H1 (cell line): ENCODE measurements at regions not wholly inside any gene's neighbourhood (a gene's known extent, or its start where the extent isn't known, plus 50 kb on each side); places are given as distances from the start of the nearest gene placed in this dataset.

Experiments
- CTCF ChIA-PET: fragments of 300-600 bp; sonication (Branson Sonifier 250); formaldehyde crosslinking; loops from one replicate; lab custom pipeline; 2021; ENCODE audit not compliant: partially characterized antibody; lab: Charles Lee
- POLR2A ChIA-PET: fragments of 300-600 bp; sonication (Branson Sonifier 250); formaldehyde crosslinking; loops from one replicate; lab custom pipeline; 2021; ENCODE audit warnings: inconsistent platforms; ENCODE audit not compliant: partially characterized antibody; lab: Charles Lee
- DNase-seq, 2 experiments: peaks; one replicate each; pipeline versions ENCODE4 v3.0.0 to v3.0.0-alpha.2; 2010 to 2022; ENCODE audit warnings: low spot score in 2 of 2, low read depth in 1 of 2, mixed read lengths in 1 of 2
- FAIRE-seq: peaks from 2 replicates; lab custom pipeline; 2011; peaks lifted over from hg19 to GRCh38; lab: Jason Lieb, UNC
- H2AFZ ChIP-seq: 2 replicates; pipeline ENCODE4 v1.8.1; 2012; ENCODE audit warnings: low read length, inconsistent platforms
- H2AK5ac ChIP-seq: 2 replicates; pipeline ENCODE4 v1.6.1; 2013; ENCODE audit warnings: low read depth, low read length
- H2BK120ac ChIP-seq: replicated peaks from 2 replicates; pipeline ENCODE3; 2013; ENCODE audit warnings: low read depth, low read length, inconsistent platforms
- H2BK12ac ChIP-seq: 2 replicates; pipeline ENCODE4 v1.6.1; 2013; ENCODE audit warnings: low read depth, low read length
- H2BK15ac ChIP-seq: 2 replicates; pipeline ENCODE4 v1.6.1; 2013; ENCODE audit warnings: low read length
- H2BK20ac ChIP-seq: 2 replicates; pipeline ENCODE4 v1.6.1; 2013; ENCODE audit warnings: low read length
- H2BK5ac ChIP-seq: 2 replicates; pipeline ENCODE4 v1.6.1; 2013; ENCODE audit warnings: low read depth, low read length
- H3K14ac ChIP-seq: 2 replicates; pipeline ENCODE4 v1.6.1; 2013; ENCODE audit warnings: inconsistent platforms; ENCODE audit not compliant: insufficient read length
- H3K18ac ChIP-seq: 2 replicates; pipeline ENCODE4 v1.6.1; 2013; ENCODE audit warnings: low read length; ENCODE audit errors: extremely low read depth
- H3K23ac ChIP-seq: 2 replicates; pipeline ENCODE4 v1.6.1; 2013; ENCODE audit warnings: inconsistent platforms; ENCODE audit not compliant: insufficient read length
- H3K23me2 ChIP-seq: 2 replicates; pipeline ENCODE4 v1.6.1; 2013; ENCODE audit warnings: low read depth, low read length
- H3K27ac ChIP-seq: 2 replicates; pipeline ENCODE4 v1.6.1; 2011; ENCODE audit warnings: low read depth, low read length, inconsistent platforms
- H3K27me3 ChIP-seq, 4 experiments: replicated peaks in 1 of 4; 1 replicate in 1 of 4; 2 replicates in 3 of 4; pipeline versions ENCODE4 v1.6.1 to v1.8.1; 2011 to 2013; ENCODE audit warnings: low read length in 3 of 4, mild to moderate bottlenecking in 3 of 4, inconsistent platforms in 2 of 4, mixed read lengths in 2 of 4, moderate library complexity in 1 of 4; ENCODE audit not compliant: control insufficient read depth in 3 of 4, insufficient read depth in 3 of 4; ENCODE audit errors: extremely low read depth in 1 of 4
- H3K36me3 ChIP-seq, 4 experiments: 2 replicates each; pipeline versions ENCODE4 v1.6.1 to v1.8.1; 2011 to 2013; ENCODE audit warnings: mild to moderate bottlenecking in 4 of 4, low read length in 3 of 4, moderate library complexity in 2 of 4, control low read depth in 1 of 4, inconsistent platforms in 1 of 4; ENCODE audit not compliant: insufficient read depth in 4 of 4, control insufficient read depth in 2 of 4
- H3K4ac ChIP-seq: replicated peaks from 2 replicates; pipeline ENCODE3; 2013; ENCODE audit warnings: low read length, low read depth, mixed read lengths, inconsistent platforms; ENCODE audit not compliant: insufficient read length
- H3K4me1 ChIP-seq, 4 experiments: replicated peaks in 1 of 4; 1 replicate in 1 of 4; 2 replicates in 3 of 4; pipeline versions ENCODE4 v1.6.1 to v1.8.1; 2011 to 2013; ENCODE audit warnings: low read length in 3 of 4, inconsistent platforms in 2 of 4, mixed read lengths in 1 of 4; ENCODE audit not compliant: insufficient read depth in 4 of 4, control insufficient read depth in 3 of 4
- H3K4me2 ChIP-seq, 2 experiments: 2 replicates each; pipeline versions ENCODE4 v1.6.1 to v1.8.1; 2011 to 2013; ENCODE audit warnings: low read depth in 2 of 2, low read length in 2 of 2, control low read depth in 1 of 2, inconsistent platforms in 1 of 2, mild to moderate bottlenecking in 1 of 2; ENCODE audit not compliant: insufficient read depth in 1 of 2
- H3K4me3 ChIP-seq, 4 experiments: fragments of 200-600, 300-600 bp in 1 of 4; sonication (generic), shearing (Covaris generic), sonication (Bioruptor Twin) in 1 of 4; 2 replicates each; pipeline versions ENCODE4 v1.5.1 to v1.8.1; 2011 to 2016; ENCODE audit warnings: low read length in 4 of 4, low read depth in 3 of 4, control low read depth in 2 of 4, inconsistent platforms in 2 of 4, mild to moderate bottlenecking in 2 of 4, mixed read lengths in 1 of 4, moderate library complexity in 1 of 4; ENCODE audit not compliant: insufficient read depth in 2 of 4; ENCODE audit errors: extremely low read depth in 1 of 4
- H3K56ac ChIP-seq: replicated peaks from 2 replicates; pipeline ENCODE3; 2013; ENCODE audit warnings: low read depth, mild to moderate bottlenecking, mixed read lengths, low read length, inconsistent platforms; ENCODE audit not compliant: insufficient read length
- H3K79me1 ChIP-seq: 2 replicates; pipeline ENCODE4 v1.6.1; 2013; ENCODE audit warnings: low read depth, low read length, control low read depth
- H3K79me2 ChIP-seq, 2 experiments: 2 replicates each; pipeline versions ENCODE4 v1.6.1 to v1.8.1; 2012 to 2013; ENCODE audit warnings: low read length in 2 of 2, mild to moderate bottlenecking in 2 of 2, inconsistent platforms in 1 of 2; ENCODE audit not compliant: insufficient read depth in 2 of 2, control insufficient read depth in 1 of 2
- H3K9ac ChIP-seq, 4 experiments: replicated peaks in 1 of 4; 1 replicate in 1 of 4; 2 replicates in 3 of 4; pipeline versions ENCODE4 v1.6.1 to v1.8.1; 2011 to 2013; ENCODE audit warnings: low read depth in 3 of 4, low read length in 3 of 4, control low read depth in 2 of 4, mild to moderate bottlenecking in 2 of 4, moderate library complexity in 2 of 4, inconsistent platforms in 1 of 4; ENCODE audit errors: extremely low read depth in 1 of 4
- H3K9me3 ChIP-seq, 2 experiments: 2 replicates each; pipeline versions ENCODE4 v1.6.1 to v1.8.1; 2012 to 2013; ENCODE audit warnings: mild to moderate bottlenecking in 2 of 2, moderate library complexity in 2 of 2, control low read depth in 1 of 2, inconsistent platforms in 1 of 2, low read depth in 1 of 2, low read length in 1 of 2, mixed read lengths in 1 of 2; ENCODE audit not compliant: insufficient read depth in 2 of 2
- H4K20me1 ChIP-seq, 2 experiments: replicated peaks in 1 of 2; 2 replicates each; pipeline versions ENCODE3 to v1.8.1; 2011 to 2013; ENCODE audit warnings: inconsistent platforms in 2 of 2, low read length in 2 of 2, mild to moderate bottlenecking in 1 of 2; ENCODE audit not compliant: insufficient read depth in 2 of 2, control insufficient read depth in 1 of 2
- H4K5ac ChIP-seq: 2 replicates; pipeline ENCODE4 v1.6.1; 2013; ENCODE audit warnings: low read length, low read depth, mixed read lengths, inconsistent platforms; ENCODE audit not compliant: insufficient read length
- H4K8ac ChIP-seq: 2 replicates; pipeline ENCODE4 v1.8.0; 2013; ENCODE audit warnings: mild to moderate bottlenecking, moderate library complexity, low read length, inconsistent platforms; ENCODE audit not compliant: insufficient read depth; ENCODE audit errors: extremely low read depth
- H4K91ac ChIP-seq: replicated peaks from 2 replicates; pipeline ENCODE3; 2013; ENCODE audit warnings: low read length, mixed read lengths, inconsistent platforms; ENCODE audit not compliant: insufficient read length
- CREB1 ChIP-seq: IDR thresholded peaks from 2 replicates; pipeline ENCODE4 v1.6.1; 2012; ENCODE audit warnings: inconsistent platforms
- EP300 ChIP-seq, 2 experiments: IDR thresholded peaks; 1 replicate in 1 of 2; 2 replicates in 1 of 2; pipeline ENCODE4 v1.6.1; 2011 to 2012; ENCODE audit warnings: low read depth in 2 of 2, low read length in 2 of 2, mild to moderate bottlenecking in 2 of 2, borderline replicate concordance in 1 of 2, inconsistent platforms in 1 of 2, moderate library complexity in 1 of 2
- GABPA ChIP-seq: IDR thresholded peaks from 2 replicates; pipeline ENCODE4 v1.6.1; 2011; ENCODE audit warnings: mild to moderate bottlenecking, low read length, moderate library complexity, borderline replicate concordance; ENCODE audit not compliant: insufficient read depth
- NRF1 ChIP-seq: IDR thresholded peaks from 2 replicates; pipeline ENCODE4 v1.6.1; 2011; ENCODE audit warnings: mild to moderate bottlenecking, low read depth, low read length, improper control_type of control experiment
- RFX5 ChIP-seq: IDR thresholded peaks from 2 replicates; pipeline ENCODE4 v1.6.1; 2011; ENCODE audit warnings: low read depth, low read length, improper control_type of control experiment, borderline replicate concordance
- RXRA ChIP-seq: IDR thresholded peaks from 2 replicates; pipeline ENCODE4 v1.6.1; 2011; ENCODE audit warnings: low read depth, mild to moderate bottlenecking, low read length, moderate library complexity; ENCODE audit not compliant: insufficient read depth
- WGBS, 2 experiments: shearing (Covaris generic) in 1 of 2; methylation state at CpG; one replicate each; pipeline versions ENCODE4 v1.1.6 to v1.1.7; 2013 to 2015; ENCODE audit warnings: low lambda C conversion rate in 2 of 2, mixed read lengths in 2 of 2, inconsistent platforms in 1 of 2, low coverage in 1 of 2, missing lambda C conversion rate in 1 of 2; ENCODE audit not compliant: insufficient replicate concordance in 2 of 2, insufficient coverage in 1 of 2, insufficient read length in 1 of 2; ENCODE audit errors: extremely low coverage in 1 of 2, missing lambda C conversion rate in 1 of 2; 5-methylcytosine and 5-hydroxymethylcytosine counted together
- TF ChIP-seq, protein P1 (sequence below): IDR thresholded peaks from 2 replicates; pipeline ENCODE4 v1.6.1; 2012; ENCODE audit warnings: low read length, inconsistent platforms

- Histone ChIP-seq H3K79me1 (no peaks in the 10 kb centered on the region), H3K27me3 (no peaks in the 10 kb centered on the region), H2BK5ac (no peak overlapping the region), H2AK5ac (no peak overlapping the region), H3K4me2 (no peak overlapping the region), H4K5ac (no peak overlapping the region), H3K56ac (no peak overlapping the region), H3K23ac (no peak overlapping the region), H4K8ac (no peak overlapping the region), H3K14ac (no peak overlapping the region), H3K79me2 (no peaks in the 10 kb centered on the region), H3K4ac (no peak overlapping the region), H2AFZ (no peak overlapping the region), H4K20me1 (no peaks in the 10 kb centered on the region), H3K4me3 (no peak overlapping the region), H3K36me3 (no peaks in the 10 kb centered on the region), H3K9me3 (no peaks in the 10 kb centered on the region), H3K9ac (no peak overlapping the region), H2BK120ac (no peak overlapping the region), H3K18ac (no peak overlapping the region), H3K27ac (no peak overlapping the region), H4K91ac (no peak overlapping the region), H2BK20ac (peak overlapping the region; percentile 15; the same call in 1 of the 2 replicates), H2BK15ac (no peak overlapping the region), H2BK12ac (no peak overlapping the region), H3K4me1 (peaks cover 0 to 5% (median 4%) of the 10 kb centered on the region in 4 experiments; a peak in 3 of 7 replicates), H3K23me2 (peaks cover 4% of the 10 kb centered on the region; the same call in 1 of the 2 replicates)
- TF ChIP-seq NRF1, result no peak
- no peak for TF ChIP-seq RXRA
- no peak for TF ChIP-seq RFX5
- TF ChIP-seq, protein P1, sequence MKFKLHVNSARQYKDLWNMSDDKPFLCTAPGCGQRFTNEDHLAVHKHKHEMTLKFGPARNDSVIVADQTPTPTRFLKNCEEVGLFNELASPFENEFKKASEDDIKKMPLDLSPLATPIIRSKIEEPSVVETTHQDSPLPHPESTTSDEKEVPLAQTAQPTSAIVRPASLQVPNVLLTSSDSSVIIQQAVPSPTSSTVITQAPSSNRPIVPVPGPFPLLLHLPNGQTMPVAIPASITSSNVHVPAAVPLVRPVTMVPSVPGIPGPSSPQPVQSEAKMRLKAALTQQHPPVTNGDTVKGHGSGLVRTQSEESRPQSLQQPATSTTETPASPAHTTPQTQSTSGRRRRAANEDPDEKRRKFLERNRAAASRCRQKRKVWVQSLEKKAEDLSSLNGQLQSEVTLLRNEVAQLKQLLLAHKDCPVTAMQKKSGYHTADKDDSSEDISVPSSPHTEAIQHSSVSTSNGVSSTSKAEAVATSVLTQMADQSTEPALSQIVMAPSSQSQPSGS, result no peak
- TF ChIP-seq CREB1, result no peak
- no peak for TF ChIP-seq GABPA
- TF ChIP-seq EP300 (IDR thresholded peaks at IDR 0.05; ENCODE audit: borderline replicate concordance in 1 of 2, low read depth in 2 of 2, low read length in 2 of 2), result no peak
- FAIRE-seq (no peak), DNase-seq (no peak)
- ChIA-PET POLR2A (no interaction called here), CTCF (interaction anchor here (0.6 kb wide), 1 partner anchor 46 kb away, joined by 3 read pairs; no protein-coding TSS in a partner anchor)
- WGBS, 2 experiments, result 72% methylated on average over 5 of the region's 5 CpGs; no CpG with 5 or more reads in 1 of the 2 experiments
These were observed 79.0 kb upstream of the FYN start for GRCh38 chr6:111952274-111952673.
